NB4 (cell line): ENCODE measurements at regions not wholly inside any gene's neighbourhood (a gene's known extent, or its start where the extent isn't known, plus 50 kb on each side); places are given as distances from the start of the nearest gene placed in this dataset.

Experiments
- CTCF ChIP-seq: IDR thresholded peaks from one replicate; pipeline ENCODE4 v1.5.1; 2012; ENCODE audit warnings: low read depth, low read length
- MAX ChIP-seq: IDR thresholded peaks from 2 replicates; pipeline ENCODE4 v1.6.1; 2011; ENCODE audit warnings: low read depth, low read length
- POLR2A ChIP-seq: IDR thresholded peaks from 2 replicates; pipeline ENCODE4 v1.6.1; 2011; ENCODE audit warnings: mild to moderate bottlenecking; ENCODE audit not compliant: insufficient read length; ENCODE audit errors: extremely low read depth

GRCh38 chr1:209010475-209011230 lies 572.9 kb upstream of the CAMK1G start:
- no peak for TF ChIP-seq CTCF
- no peak for TF ChIP-seq MAX
- TF ChIP-seq POLR2A = no peak
